HCT116 (cell line): ENCODE measurements at regions not wholly inside any gene's neighbourhood (a gene's known extent, or its start where the extent isn't known, plus 50 kb on each side); places are given as distances from the start of the nearest gene placed in this dataset.

Experiments
- CTCF ChIP-seq, 3 experiments: fragments of 200-600 bp in 1 of 3; sonication (generic) in 1 of 3; IDR thresholded peaks in 2 of 3; conservative IDR thresholded peaks in 1 of 3; 2 replicates each; pipeline ENCODE4 v1.5.1; 2012 to 2017; ENCODE audit warnings: low read depth in 2 of 3, low read length in 2 of 3, antibody characterized with exemption in 1 of 3, borderline replicate concordance in 1 of 3, control low read depth in 1 of 3, mild to moderate bottlenecking in 1 of 3, mixed read lengths in 1 of 3, mixed run types in 1 of 3, moderate library complexity in 1 of 3; ENCODE audit not compliant: insufficient read depth in 1 of 3
- EZH2 ChIP-seq: fragments of 200-600 bp; sonication (generic); IDR thresholded peaks from 2 replicates; pipeline ENCODE4 v1.6.1; 2017; ENCODE audit warnings: antibody characterized with exemption, mixed run types
- MAX ChIP-seq: IDR thresholded peaks from 2 replicates; pipeline ENCODE4 v1.6.1; 2012

- TF ChIP-seq CTCF (IDR thresholded peaks at IDR 0.05 in 2 of 3, conservative IDR thresholded peaks at IDR 0.05 in 1 of 3; ENCODE audit: borderline replicate concordance in 1 of 3, insufficient read depth in 1 of 3, low read depth in 2 of 3, low read length in 2 of 3) (no peak), EZH2 (no peak), MAX (no peak)
Observed at GRCh38 chr1:95323123-95323522, 89.1 kb downstream of the RWDD3 start.
